Activated CD8-positive, alpha-beta T cell treated with anti-CD3 and anti-CD28 coated beads for 36 hours (primary cell): ENCODE measurements at regions not wholly inside any gene's neighbourhood (a gene's known extent, or its start where the extent isn't known, plus 50 kb on each side); places are given as distances from the start of the nearest gene placed in this dataset.

ENCODE experiments used
- ATAC-seq: fragments of 200-7000 bp; cut with Tn5 transposase; one replicate; pipeline ENCODE4 v1.10.0; 2021; ENCODE audit warnings: mild to moderate bottlenecking, moderate library complexity
- CTCF ChIA-PET: fragments of 350-600 bp; sonication (Branson Sonifier 250); formaldehyde crosslinking; loops from one replicate; lab custom pipeline; 2021; ENCODE audit warnings: antibody characterized with exemption; lab: Charles Lee
- POLR2A ChIA-PET: fragments of 350-600 bp; sonication (Branson Sonifier 250); formaldehyde crosslinking; loops from one replicate; lab custom pipeline; 2021; ENCODE audit warnings: antibody characterized with exemption; lab: Charles Lee
- DNase-seq: peaks from one replicate; pipeline ENCODE4 v3.0.0-alpha.2; 2020
- H3K27ac Mint-ChIP-seq: one replicate; pipeline ENCODE4 v1.8.0; 2021; ENCODE audit warnings: mild to moderate bottlenecking, mixed read lengths
- H3K27me3 Mint-ChIP-seq: one replicate; pipeline ENCODE4 v1.8.0; 2021; ENCODE audit warnings: mixed read lengths
- H3K36me3 Mint-ChIP-seq: one replicate; pipeline ENCODE4 v1.8.0; 2021; ENCODE audit warnings: low read depth, mixed read lengths
- H3K4me1 Mint-ChIP-seq: one replicate; pipeline ENCODE4 v1.8.0; 2021; ENCODE audit warnings: low read depth, mixed read lengths
- H3K4me3 Mint-ChIP-seq: one replicate; pipeline ENCODE4 v1.8.0; 2021; ENCODE audit warnings: mild to moderate bottlenecking, moderate library complexity, mixed read lengths
- H3K9me3 Mint-ChIP-seq: one replicate; pipeline ENCODE4 v1.8.0; 2021; ENCODE audit warnings: mixed read lengths
- CTCF ChIP-seq: fragments of 200-600 bp; IDR thresholded peaks from one replicate; pipeline ENCODE4 v1.8.0; 2022; ENCODE audit warnings: antibody characterized with exemption, mild to moderate bottlenecking
- intact Hi-C: fragments of 100-400 bp; cut with micrococcal nuclease; formaldehyde crosslinking; loops from one replicate; pipeline ENCODE4 v1.10.0; 2022

- intact Hi-C loops: no loop called here
- no peak for DNase-seq
- CTCF ChIA-PET: no interaction called here
Measured at GRCh38 chr1:190738317-190738716, 260.7 kb upstream of the BRINP3 start.

DNA sequence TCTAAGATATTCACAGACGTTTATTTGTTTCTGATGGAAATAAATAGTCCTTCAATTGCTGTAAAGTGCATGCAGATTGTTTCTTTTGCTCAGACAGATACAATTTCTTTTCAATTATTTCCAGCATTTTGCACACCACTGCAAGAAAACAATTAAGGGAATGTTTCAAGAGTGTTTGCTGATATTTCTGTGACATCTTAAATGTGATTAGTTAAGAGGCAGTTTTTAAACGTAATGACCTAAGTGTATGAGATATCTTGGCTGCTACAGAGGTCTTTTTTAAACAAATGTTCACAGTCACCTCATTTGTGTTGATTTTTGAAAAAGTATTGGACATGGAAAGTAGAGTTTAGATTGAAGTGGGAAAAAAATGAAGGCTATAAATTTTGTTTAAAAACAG lies 262.3 kb upstream of the BRINP3 start:
- no peak for ATAC-seq
- Mint-ChIP-seq H3K9me3 (peaks cover 8% of the 10 kb centered on the region), H3K4me1 (no peaks in the 10 kb centered on the region), H3K4me3 (no peak overlapping the region), H3K36me3 (no peaks in the 10 kb centered on the region), H3K27me3 (no peaks in the 10 kb centered on the region), H3K27ac (no peak overlapping the region)
- intact Hi-C loops: no loop called here
- CTCF ChIA-PET: no interaction called here
- no peak for TF ChIP-seq CTCF
- no peak for DNase-seq
- POLR2A ChIA-PET: no interaction called here

More at GRCh38 chr1:190738317-190738716, 260.7 kb upstream of the BRINP3 start:
- POLR2A ChIA-PET: no interaction called here
- H3K9me3 Mint-ChIP-seq: peaks cover 1% of the 10 kb centered on the region
- ATAC-seq: no peak
- no peak for TF ChIP-seq CTCF
- H3K27ac Mint-ChIP-seq: no peak overlapping the region
- no peaks in the 10 kb centered on the region for H3K4me1 Mint-ChIP-seq
- H3K27me3 Mint-ChIP-seq: no peaks in the 10 kb centered on the region
- no peak overlapping the region for H3K4me3 Mint-ChIP-seq
- no peaks in the 10 kb centered on the region for H3K36me3 Mint-ChIP-seq

GRCh38 chr1:190747704-190748103 lies 270.0 kb upstream of the BRINP3 start:
- no peak for DNase-seq
- Mint-ChIP-seq H3K27me3 (no peaks in the 10 kb centered on the region), H3K4me1 (no peaks in the 10 kb centered on the region), H3K4me3 (no peak overlapping the region), H3K9me3 (peaks cover 8% of the 10 kb centered on the region), H3K36me3 (no peaks in the 10 kb centered on the region), H3K27ac (no peak overlapping the region)
- intact Hi-C loops: no loop called here
- POLR2A ChIA-PET: no interaction called here
- no peak for ATAC-seq
- TF ChIP-seq CTCF: no peak
- CTCF ChIA-PET: no interaction called here

DNA sequence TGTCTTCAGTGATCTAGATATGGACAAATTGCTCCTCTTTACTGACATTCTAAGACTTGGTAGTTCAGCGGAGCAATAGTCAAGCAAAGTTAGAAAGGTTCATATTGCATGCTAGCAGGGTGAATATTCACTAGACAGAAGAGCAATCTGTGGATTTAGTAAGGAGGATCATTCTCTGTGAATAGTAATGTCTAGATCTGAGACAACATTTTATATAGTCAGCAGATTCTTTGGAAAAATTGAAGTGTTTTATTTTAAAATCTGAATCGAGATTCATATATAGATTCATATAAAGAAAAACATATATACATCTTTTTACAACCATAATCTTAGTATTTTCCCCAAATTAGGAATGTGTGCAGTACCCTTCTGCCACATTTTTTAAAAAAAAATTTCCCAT lies 274.5 kb upstream of the BRINP3 start:
- no peak overlapping the region for H3K4me3 Mint-ChIP-seq
- POLR2A ChIA-PET: no interaction called here
- no peak for ATAC-seq

GRCh38 chr1:190754666-190755065 lies 277.0 kb upstream of the BRINP3 start:
- peaks cover 4% of the 10 kb centered on the region for H3K9me3 Mint-ChIP-seq
- no peaks in the 10 kb centered on the region for H3K4me1 Mint-ChIP-seq
- ChIA-PET POLR2A (no interaction called here), CTCF (no interaction called here)
- TF ChIP-seq CTCF: no peak
- no peak overlapping the region for H3K27ac Mint-ChIP-seq
- no peaks in the 10 kb centered on the region for H3K36me3 Mint-ChIP-seq
- H3K27me3 Mint-ChIP-seq: no peaks in the 10 kb centered on the region
- H3K4me3 Mint-ChIP-seq: no peak overlapping the region
- no peak for ATAC-seq
- intact Hi-C loops: no loop called here
- DNase-seq: no peak

More for the DNA sequence above, 274.5 kb upstream of the BRINP3 start:
- no peak for DNase-seq
- no peak overlapping the region for H3K27ac Mint-ChIP-seq
- peaks cover 4% of the 10 kb centered on the region for H3K9me3 Mint-ChIP-seq
- intact Hi-C loops: no loop called here
- no peaks in the 10 kb centered on the region for H3K27me3 Mint-ChIP-seq
- H3K36me3 Mint-ChIP-seq: no peaks in the 10 kb centered on the region
- H3K4me1 Mint-ChIP-seq: no peaks in the 10 kb centered on the region
- TF ChIP-seq CTCF: no peak
- CTCF ChIA-PET: no interaction called here
